Left lobe of liver (tissue), 2 donors: ENCODE measurements at regions not wholly inside any gene's neighbourhood (a gene's known extent, or its start where the extent isn't known, plus 50 kb on each side); places are given as distances from the start of the nearest gene placed in this dataset.
"Not testable (repeated sequence)": the region's sequence is repeated elsewhere in the genome, so short reads cannot be mapped to it uniquely, and the experiment has no call there.

ENCODE experiments used
- ATAC-seq: fragments of 200-7000 bp; cut with Tn5 transposase; one replicate; pipeline ENCODE4 v1.9.1; 2020; ENCODE audit warnings: mild to moderate bottlenecking, moderate library complexity
- DNase-seq: peaks from one replicate; pipeline ENCODE4 v3.0.0-alpha.2; 2020; ENCODE audit warnings: low spot score
- donor health status: DM: no; HTN: no; CAD: no; lungs with moderate emphysema.
- donor health status: DM: no; HTN: yes; CAD: no.

DNA sequence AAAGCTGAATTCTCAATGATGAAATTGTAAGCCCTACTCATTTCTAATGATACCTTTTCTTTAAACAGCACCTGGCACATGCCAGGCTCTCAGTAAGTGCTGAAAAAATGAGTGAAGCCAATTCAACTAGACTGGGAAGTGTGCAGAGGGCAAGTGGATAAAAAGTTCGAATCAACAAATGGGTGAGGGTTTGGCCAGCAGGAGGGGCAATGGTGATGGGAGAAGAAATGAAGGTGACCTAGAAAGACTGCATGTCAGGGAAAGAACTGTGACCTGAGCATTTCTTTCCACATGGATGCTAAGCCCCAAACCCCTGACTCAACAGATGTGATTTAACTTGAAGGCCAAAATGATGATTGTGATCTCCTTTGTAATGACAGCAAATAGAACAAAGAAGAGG lies 54.6 kb downstream of the DKK1 start:
- no peak for ATAC-seq
- no peak for DNase-seq

DNA sequence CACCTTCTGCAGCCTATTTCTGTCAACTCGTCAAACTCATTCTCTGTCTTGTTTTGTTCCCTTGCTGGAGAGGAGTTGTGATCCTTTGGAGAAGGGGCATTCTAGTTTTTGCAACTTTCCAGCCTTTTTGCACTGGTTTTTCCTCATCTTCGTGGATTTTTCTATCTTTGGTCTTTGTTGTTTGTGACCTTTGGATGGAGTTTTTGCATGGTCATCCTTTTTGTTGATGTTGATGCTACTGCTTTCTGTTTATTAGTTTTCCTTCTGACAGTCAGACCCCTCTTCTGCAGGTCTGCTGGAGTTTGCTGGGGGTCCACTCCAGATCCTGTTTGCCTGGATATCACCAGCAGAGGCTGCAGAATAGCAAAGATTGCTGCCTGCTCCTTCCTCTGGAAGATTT lies 60.1 kb downstream of the DKK1 start:
- not testable (repeated sequence) for ATAC-seq, DNase-seq

DNA sequence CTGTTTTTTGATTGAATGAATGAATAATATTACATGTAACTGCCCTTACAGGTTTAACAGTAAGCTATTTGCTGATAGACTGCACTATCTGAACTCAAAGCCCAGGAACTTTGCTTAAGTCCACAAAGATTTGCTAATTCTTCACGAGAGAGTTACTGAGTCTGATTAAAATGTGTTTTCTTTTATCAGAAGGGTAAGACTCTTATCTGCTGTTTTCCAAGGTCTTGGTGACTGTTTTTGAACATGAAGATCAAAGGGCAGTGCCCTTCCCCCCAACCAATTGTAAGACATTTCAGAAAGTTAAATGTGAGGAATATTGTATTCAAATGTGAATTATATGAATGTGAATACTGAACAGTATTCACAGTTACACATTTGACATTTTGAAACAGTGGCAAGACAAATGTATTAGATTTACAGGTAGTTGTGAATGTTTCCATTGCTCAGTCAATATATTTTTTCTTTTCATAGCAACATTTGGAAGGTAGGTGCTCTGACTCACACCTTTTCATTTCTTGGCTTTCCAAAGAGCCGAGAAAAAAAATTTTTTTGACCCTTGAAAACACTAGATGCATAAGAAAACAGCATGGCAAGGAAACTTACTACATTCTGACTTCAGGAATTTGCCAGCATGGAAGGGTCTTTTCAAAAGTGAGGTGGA lies 62.7 kb downstream of the DKK1 start:
- ATAC-seq (no peak), DNase-seq (no peak)

DNA sequence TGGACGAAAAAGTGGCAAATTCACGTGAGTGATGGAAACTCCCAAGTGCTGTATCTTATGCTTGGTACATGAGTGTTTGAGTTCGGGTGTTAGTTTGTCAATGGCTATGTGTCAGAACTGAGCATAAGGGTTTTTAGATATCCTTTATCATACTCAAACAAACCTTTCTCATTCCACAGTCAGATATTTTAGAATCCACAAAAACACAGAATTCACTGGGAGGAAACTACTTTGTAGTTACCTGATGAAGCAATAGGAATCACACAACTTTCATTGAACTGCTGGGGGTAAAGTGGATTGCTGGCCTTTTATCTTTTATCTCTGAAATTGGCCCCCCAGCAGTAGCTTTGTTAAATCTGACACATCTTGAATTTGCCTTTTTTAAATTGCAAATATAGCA lies 64.0 kb downstream of the DKK1 start:
- no peak for DNase-seq
- no peak for ATAC-seq

DNA sequence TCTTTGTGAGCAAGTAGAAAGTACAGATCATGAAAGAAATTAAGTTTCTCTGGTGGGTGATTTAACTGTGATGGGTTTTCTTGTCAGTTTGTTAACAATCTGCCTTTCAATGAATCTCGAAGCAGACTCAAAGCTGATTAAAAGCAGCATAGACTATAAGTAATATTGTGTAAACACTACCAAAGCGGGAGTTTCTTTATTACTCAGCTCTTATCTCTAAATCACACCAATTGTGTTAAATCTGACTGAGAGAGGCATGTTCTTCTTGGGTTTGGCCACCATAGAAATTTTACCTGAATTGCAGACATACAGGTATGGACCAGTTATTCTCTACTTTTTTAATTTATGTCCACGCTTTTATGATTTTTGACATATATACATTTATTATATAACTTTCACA lies 65.2 kb downstream of the DKK1 start:
- ATAC-seq (no peak), DNase-seq (no peak)

DNA sequence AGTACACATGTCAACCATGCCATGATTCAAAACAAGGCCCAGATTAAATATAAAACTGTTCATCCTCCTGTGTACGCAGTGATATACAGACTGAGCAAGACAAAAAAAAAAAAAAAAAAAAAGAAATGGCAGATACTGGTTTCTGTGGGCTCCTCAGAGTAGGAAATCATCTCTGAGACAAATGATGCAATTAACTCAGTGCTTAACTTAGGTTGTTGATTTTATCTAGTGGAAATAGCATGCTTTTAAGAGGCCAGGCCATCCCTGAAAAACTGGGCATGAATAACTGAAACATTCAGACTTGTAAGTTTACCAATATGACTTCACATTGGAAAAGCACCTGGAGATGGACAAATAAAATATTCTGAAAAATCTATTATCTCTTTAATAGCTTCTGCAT lies 69.0 kb downstream of the DKK1 start:
- ATAC-seq: no peak
- no peak for DNase-seq

DNA sequence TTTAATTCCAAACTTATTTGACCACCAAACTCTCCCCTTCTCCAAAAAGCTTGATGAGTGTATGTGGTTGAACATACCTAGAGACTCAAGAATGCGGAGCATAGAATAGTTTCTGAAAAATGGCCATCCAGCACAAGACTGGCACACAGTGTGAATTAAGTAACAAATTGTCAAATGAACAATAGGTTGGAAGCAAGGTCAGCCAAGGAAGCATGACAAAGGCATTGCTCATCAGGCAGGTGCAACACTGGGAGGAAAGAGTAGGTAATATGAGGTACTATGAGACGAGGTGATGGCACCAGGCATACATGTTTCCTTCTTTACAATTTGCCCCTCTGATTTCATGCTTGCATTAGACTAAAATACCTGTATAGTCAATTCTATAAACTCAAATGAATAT lies 73.7 kb downstream of the DKK1 start:
- DNase-seq (no peak), ATAC-seq (no peak)

DNA sequence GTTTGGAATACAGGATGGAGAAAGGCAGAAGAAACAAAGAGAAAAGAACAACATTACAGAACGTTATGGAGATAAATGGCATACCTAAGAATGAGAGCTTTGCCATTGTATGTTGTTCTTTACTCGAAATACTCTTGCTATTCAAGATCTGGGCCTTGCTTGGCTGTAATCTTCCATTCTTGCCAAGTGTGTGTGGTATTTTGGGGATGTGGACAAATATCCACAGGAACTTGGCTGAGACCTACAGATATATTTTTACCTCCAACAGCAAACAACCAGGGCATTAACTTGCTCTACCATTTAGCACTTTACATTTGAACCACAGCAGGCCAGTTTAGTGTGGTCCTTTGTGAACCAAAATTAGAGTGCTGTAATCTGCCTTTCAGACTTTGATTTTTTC lies 76.3 kb downstream of the DKK1 start:
- ATAC-seq: no peak
- no peak for DNase-seq

DNA sequence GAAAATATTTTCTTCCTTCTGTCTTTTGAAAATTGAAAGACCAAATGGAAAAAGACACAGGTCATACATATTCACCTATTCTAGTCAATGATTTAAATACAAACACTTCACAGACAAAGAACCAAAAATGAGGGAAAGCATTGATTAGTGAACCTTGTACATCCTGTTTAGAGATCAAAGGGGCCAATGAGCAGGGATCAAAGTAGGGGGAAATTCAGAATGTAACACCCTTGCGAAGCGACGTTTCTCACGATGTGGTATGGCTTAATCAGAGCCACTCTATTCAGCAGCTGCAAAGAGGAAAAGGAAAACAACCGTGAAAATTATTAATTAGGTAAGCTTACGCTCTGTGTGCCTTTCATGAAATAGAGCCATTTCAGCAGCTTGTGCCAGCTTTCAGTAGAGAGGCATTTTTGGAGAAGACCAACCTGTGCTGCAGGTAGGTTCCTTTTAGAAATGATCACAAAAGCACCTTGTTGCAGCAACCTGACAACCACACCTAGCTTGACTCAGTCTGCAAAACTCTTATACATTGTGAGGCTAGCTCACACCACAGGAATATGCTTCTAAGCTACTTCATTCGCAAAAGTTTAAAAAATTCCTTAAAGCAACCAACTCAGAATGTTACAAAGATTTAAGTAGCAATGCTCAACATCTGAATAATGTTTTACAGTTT lies 78.0 kb downstream of the DKK1 start:
- ATAC-seq (no peak), DNase-seq (no peak)

DNA sequence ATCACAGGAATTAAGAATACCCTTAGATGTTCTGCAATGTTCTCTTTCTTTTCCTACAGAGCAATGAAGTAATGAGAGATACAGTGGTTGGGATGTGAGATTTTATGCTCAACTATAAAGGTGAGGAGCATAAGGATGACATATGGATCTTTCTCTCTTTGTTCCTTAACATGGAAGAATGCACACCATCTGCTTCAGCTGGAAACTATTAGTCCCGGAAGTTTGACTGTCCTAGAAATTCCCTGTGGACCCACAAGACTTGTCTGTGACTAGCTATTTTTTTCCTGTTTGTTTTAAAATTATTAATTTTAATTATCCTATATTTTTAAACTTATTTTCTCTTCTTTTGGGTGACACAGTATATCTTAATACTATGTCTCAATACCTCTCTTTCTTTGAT lies 80.2 kb downstream of the DKK1 start:
- ATAC-seq (no peak), DNase-seq (no peak)

DNA sequence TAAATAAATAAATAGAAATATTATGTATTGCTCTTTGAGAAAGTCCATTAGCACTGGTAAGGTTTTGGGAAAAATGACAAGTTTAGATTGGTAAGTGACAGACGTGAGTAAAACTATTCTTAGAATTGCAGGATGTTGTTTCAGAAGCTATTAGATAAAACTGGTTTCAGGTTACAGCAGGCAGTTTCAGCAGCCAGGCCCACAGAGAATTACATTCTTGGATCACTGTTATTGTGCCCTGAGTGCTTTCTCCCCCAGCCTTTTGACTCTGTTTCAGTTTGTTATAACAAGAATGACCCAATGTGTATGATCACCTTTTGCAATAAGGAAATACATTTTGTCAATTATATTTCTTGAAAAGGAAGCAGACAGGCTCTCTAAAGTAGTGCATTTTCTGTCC lies 86.5 kb downstream of the DKK1 start:
- no peak for ATAC-seq

DNA sequence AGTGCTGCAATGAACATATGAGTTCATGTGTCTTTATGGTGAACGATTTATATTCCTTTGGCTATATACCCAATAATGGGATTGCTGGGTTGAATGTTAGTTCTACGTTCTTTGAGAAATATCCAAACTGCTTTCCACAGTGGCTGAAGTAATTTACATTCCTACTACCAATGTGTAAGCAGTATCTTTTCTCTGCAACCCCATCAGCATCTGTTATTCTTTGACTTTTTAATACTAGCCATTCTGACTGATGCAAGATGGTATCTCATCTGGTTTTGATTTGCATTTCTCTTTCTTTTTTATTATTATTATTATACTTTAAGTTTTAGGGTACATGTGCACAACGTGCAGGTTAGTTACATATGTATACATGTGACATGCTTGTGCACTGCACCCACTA lies 89.7 kb downstream of the DKK1 start:
- DNase-seq, ATAC-seq: not testable (repeated sequence)

More for the DNA sequence above, 86.5 kb downstream of the DKK1 start:
- DNase-seq: no peak

DNA sequence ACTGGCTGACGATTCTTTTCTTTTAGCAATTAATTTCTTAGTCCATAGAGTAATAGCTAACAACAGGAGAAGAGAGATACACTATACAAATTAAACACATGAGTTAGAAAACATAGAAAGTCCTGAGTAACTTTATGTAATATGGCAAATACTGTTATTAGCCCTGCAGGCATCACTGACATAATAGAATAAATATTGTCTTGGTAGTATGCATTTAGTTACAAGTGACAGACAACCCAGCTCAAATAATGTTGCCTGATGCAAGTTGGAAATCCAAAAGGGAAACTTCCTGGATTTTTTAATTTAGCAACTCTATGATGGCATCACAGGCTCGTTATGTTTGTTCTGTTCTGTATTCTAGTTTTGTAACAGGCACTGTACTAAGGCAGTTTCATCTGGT lies 95.1 kb downstream of the DKK1 start:
- DNase-seq (no peak), ATAC-seq (no peak)

DNA sequence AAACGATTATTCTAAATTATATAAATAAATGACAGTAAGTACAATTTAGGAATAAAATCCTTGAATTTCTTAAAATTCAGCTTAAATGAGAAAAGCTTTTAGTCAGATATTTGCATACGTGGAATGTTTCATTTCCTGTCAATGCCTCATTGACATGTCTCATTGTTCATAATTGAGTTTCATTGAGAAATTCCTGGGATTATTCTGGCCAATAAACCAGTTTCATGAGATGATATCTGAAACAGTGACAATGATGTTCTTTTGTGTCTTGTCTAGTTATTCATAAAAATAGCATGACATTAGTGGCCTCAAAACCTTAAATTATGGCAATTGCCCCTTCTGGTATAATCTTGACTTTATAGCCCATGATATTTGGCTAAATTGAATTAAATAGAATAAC lies 95.8 kb downstream of the DKK1 start:
- DNase-seq: no peak
- ATAC-seq: no peak

DNA sequence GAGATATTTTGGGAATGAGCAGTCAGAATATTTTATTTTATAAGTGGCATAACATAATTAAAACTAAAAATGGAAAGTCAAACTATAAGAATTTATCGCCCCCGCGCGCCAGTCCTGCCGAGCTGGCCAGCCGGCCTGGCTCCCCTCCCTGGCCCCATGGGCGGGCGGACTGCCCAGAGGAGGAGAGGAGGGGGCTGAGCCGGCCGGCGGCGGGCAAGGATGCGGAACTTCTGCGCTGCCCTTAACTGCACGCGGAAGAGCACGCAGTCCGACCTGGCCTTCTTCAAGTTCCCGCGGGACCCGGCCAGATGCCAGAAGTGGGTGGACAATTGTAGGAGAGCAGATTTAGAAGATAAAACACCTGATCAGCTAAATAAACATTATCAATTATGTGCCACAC lies 96.8 kb downstream of the DKK1 start:
- no peak for ATAC-seq

DNA sequence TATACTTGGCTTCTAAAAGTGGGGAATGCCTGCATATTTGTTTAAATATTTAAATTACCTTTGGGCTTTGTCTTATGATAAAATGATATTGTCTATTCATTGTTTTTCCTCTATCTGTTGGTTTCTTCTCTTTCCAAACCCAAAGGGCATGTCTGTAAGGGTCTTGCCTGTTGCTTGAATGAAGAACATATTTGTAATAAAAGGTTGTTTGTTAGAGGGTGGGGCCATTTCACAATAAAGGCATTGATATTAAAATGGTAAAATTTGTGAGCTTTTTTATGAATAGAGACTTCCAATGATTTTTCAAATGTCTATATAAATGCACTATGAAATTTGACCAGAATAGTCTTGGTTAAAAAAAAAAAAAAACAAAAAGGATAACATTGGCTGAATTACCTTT lies 105.2 kb downstream of the DKK1 start:
- ATAC-seq: no peak

More for the DNA sequence above, 96.8 kb downstream of the DKK1 start:
- no peak for DNase-seq

DNA sequence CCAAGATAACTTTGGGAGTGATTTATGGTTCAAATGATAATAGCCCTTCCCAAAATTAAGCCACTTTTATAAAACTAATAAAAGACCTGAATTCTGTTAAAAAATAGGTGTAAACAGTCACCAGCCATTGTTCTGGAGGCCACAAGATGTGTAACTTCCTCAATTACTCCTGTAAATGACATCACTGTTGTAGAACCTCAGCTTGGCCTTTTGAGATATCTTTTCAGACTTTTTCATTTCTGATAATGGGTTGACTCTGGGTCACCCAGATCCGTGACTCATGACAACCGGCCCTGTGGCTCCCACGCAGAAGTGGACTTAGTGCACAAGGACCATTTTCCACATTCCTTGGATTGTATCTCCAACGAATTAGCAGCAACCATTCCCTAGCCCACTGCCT lies 106.6 kb downstream of the DKK1 start:
- DNase-seq (no peak), ATAC-seq (no peak)

More for the DNA sequence above, 105.2 kb downstream of the DKK1 start:
- DNase-seq: no peak

DNA sequence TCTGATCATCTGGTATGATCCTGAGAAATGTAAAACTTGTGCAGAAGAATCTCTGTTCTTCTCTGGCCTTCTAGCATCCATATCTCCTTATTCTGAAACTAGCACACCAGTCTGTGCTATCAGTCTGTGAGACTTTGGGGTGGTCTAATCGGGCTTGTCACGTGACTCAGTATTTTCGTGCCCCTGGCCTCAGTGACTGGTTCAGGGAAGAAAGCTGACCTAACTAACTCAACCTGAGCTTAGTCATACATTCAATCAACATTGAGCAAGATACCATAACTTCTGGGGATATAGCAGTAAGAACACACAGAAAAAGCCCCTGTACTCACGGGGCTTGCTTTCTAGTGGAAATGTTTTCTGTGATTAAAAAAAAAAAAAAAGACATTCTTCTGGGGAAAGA lies 109.3 kb downstream of the DKK1 start:
- DNase-seq: no peak
- ATAC-seq: no peak

DNA sequence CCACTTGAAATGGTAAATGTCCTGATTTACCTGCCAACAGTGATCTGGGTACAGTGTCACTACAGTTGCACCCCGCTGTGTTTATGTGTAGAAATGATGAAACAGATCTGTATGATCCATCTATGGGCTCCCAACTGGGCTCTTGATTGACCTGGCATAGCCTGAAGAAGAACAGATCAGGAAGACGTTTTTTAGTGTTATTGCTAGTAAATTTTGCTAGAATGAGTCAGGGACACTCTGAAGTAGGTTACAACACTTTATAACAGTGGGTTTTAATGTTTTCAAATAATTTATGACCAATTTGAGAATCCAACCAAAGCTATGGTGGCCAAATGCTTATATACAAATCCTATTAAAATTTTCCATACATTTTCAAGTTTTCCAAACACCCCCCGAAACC lies 110.3 kb downstream of the DKK1 start:
- no peak for ATAC-seq
- no peak for DNase-seq

DNA sequence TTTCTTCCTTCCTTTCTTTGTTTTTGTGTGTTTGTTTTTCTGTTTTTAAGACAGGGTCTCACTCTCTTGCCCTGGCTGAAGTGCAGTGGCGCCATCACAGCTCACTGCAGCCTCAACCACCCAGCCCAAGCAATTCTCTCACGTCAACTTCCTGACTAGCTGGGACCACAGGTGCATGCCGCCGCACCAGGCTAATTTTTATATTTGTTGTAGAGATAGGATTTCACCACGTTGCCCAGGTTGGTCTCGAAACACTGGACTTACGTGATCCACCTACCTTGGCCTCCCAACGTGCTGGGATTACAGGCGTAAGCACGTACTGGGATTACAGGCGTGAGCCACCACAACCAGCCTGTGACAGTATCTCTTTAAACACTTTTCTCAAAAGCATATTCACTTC lies 120.7 kb downstream of the DKK1 start:
- ATAC-seq (no peak), DNase-seq (no peak)

DNA sequence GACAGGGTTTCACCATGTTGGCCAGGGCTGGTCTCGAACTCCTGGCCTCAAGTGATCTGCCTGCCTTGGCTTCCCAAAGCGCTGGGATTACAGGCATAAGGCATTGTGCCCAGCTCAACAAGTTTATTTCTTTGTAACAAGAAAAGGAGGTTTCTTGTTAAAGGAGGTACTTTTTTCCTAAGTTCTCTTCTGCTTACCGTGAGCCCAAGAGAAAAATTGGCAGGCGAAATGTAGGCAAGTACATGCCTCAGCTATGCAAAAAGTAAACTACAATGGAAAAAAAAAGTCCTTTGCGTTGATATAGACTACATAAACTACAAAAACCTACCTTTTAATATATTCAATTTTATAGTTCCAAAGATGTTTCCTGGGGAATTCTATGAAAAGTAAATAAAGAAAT lies 122.6 kb downstream of the DKK1 start:
- DNase-seq: no peak
- no peak for ATAC-seq

DNA sequence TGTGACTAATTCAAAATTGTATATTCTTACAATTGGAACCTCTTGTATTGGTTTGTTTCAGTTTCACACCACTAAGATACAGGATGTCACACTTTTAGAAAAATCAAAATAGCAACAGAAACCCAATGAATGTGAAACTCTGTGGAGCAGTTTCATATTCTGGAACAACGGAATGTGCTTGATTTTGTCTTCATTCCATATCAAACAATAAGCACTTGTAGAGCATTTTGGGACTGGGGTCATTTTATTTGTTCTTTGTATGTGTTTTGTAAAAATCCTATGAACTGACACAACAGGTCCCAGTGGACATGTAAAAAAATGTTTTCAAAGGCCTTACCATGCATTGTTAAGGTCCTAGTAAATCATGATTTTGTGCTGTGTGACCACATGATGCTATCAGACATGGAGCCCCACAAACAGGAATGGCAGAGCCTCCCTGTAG lies 123.1 kb downstream of the DKK1 start:
- DNase-seq: no peak
- no peak for ATAC-seq

DNA sequence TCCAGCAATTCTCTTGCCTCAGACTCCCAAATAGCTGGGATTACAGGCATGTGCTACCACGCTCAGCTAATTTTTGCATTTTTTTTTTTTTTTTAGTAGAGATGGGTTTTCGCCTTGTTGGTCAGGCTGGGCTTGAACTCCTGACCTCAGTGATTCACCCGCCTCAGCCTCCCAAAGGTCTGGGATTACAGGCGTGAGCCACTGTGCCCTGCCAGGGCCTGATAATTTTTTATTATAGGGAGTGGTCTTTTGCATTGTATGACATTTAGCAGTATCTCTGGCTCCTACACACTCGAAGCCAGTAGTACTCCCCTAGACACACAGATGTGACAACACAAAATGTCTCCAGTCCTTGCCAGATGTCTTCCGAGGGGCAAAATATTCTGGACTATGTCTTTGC lies 124.0 kb downstream of the DKK1 start:
- ATAC-seq (no peak), DNase-seq (no peak)
